ENCODE measurements at regions not wholly inside any gene's neighbourhood (a gene's known extent, or its start where the extent isn't known, plus 50 kb on each side); places are given as distances from the start of the nearest gene placed in this dataset.

GRCh38 chr9:29830821-29831220, 2257.5 kb upstream of the C9orf72 start:
- DNase-seq (ENCODE audit: low read depth) = no peak

GRCh38 chr9:29838491-29839020, 2265.3 kb upstream of the C9orf72 start:
- DNase-seq (ENCODE audit: low read depth) = no peak

GRCh38 chr9:29844251-29844650, 2271.0 kb upstream of the C9orf72 start:
- DNase-seq (ENCODE audit: low read depth) = no peak

GRCh38 chr9:29850664-29851063, 2277.4 kb upstream of the C9orf72 start:
- DNase-seq (ENCODE audit: low read depth) = no peak

- DNase-seq (ENCODE audit: low read depth) = no peak
These were observed 2288.5 kb upstream of the C9orf72 start for GRCh38 chr9:29861803-29862202.

- DNase-seq (ENCODE audit: low read depth) = no peak
These were observed 2292.6 kb upstream of the C9orf72 start for GRCh38 chr9:29865764-29866313.

GRCh38 chr9:29866556-29866955, 2293.3 kb upstream of the C9orf72 start:
- DNase-seq (ENCODE audit: low read depth) = no peak

- DNase-seq (ENCODE audit: low read depth) = no peak
These were observed 2300.3 kb upstream of the C9orf72 start for GRCh38 chr9:29873579-29873978.

- no peak for DNase-seq (ENCODE audit: low read depth)
These were observed 2302.3 kb upstream of the C9orf72 start for GRCh38 chr9:29875547-29875946.

- no peak for DNase-seq (ENCODE audit: low read depth)
These were observed 2309.5 kb upstream of the C9orf72 start for GRCh38 chr9:29882767-29883166.

GRCh38 chr9:29906065-29906464, 2332.8 kb upstream of the C9orf72 start:
- DNase-seq (ENCODE audit: low read depth) = no peak

GRCh38 chr9:29928072-29928471, 2354.8 kb upstream of the C9orf72 start:
- no peak for DNase-seq (ENCODE audit: low read depth)

GRCh38 chr9:29939559-29939958, 2366.3 kb upstream of the C9orf72 start:
- DNase-seq (ENCODE audit: low read depth) = no peak

- DNase-seq (ENCODE audit: low read depth) = no peak
These were observed 2371.7 kb upstream of the C9orf72 start for GRCh38 chr9:29945012-29945411.

- DNase-seq (ENCODE audit: low read depth) = no peak
These were observed 2385.2 kb upstream of the C9orf72 start for GRCh38 chr9:29958469-29958868.

GRCh38 chr9:29965834-29966233, 2392.6 kb upstream of the C9orf72 start:
- no peak for DNase-seq (ENCODE audit: low read depth)

GRCh38 chr9:29966247-29966646, 2393.0 kb upstream of the C9orf72 start:
- no peak for DNase-seq (ENCODE audit: low read depth)

GRCh38 chr9:29968831-29969230, 2395.6 kb upstream of the C9orf72 start:
- DNase-seq (ENCODE audit: low read depth) = no peak

GRCh38 chr9:29969408-29969807, 2396.1 kb upstream of the C9orf72 start:
- no peak for DNase-seq (ENCODE audit: low read depth)

- no peak for DNase-seq (ENCODE audit: low read depth)
These were observed 2396.8 kb upstream of the C9orf72 start for GRCh38 chr9:29969856-29970647.

- DNase-seq (ENCODE audit: low read depth) = no peak
These were observed 2400.9 kb upstream of the C9orf72 start for GRCh38 chr9:29974197-29974596.

- no peak for DNase-seq (ENCODE audit: low read depth)
These were observed 2403.7 kb upstream of the C9orf72 start for GRCh38 chr9:29976981-29977380.

GRCh38 chr9:29981013-29981412, 2403.4 kb upstream of the ACO1 start:
- DNase-seq (ENCODE audit: low read depth) = no peak

- DNase-seq (ENCODE audit: low read depth) = no peak
These were observed 2384.8 kb upstream of the ACO1 start for GRCh38 chr9:29999645-30000044.
